Activated CD4-positive, alpha-beta T cell treated with anti-CD3 and anti-CD28 coated beads, Interleukin-2, amount 50 U/mL, for 24 hours (primary cell): ENCODE measurements at regions not wholly inside any gene's neighbourhood (a gene's known extent, or its start where the extent isn't known, plus 50 kb on each side); places are given as distances from the start of the nearest gene placed in this dataset.
"Not testable (repeated sequence)": the region's sequence is repeated elsewhere in the genome, so short reads cannot be mapped to it uniquely, and the experiment has no call there.

Experiments
- DNase-seq, 2 donors: peaks; one replicate each; pipeline ENCODE4 v3.0.0-alpha.2; 2020; ENCODE audit warnings: low read depth in 1 of 2, low spot score in 1 of 2

GRCh38 chr3:31322460-31322859 is 210.3 kb upstream of the STT3B start:
- DNase-seq: no peak

DNA sequence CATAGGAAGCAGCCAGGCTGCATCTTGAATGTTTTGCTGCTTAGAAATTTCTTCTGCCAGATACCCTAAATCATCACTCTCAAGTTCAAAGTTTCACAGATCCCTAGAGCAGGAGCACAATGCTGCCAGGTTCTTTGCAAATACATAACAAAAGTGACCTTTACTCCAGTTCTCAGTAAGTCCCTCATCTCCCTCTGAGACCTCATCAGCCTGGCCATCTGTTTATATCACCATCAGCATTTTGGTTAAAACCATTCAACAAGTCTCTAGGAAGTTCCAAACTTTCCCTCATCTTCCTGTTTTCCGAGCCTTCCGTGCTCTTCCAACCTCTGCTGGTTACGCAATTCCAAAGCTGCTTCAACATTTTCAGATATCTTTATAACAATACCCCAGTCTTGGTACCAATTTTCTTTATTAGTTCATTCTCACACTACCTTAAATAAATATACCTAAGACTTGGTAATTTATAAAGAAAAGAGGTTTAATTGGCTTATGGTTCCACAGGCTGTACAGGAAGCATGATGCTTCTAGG is 204.8 kb upstream of the STT3B start:
- not testable (repeated sequence) for DNase-seq

DNA sequence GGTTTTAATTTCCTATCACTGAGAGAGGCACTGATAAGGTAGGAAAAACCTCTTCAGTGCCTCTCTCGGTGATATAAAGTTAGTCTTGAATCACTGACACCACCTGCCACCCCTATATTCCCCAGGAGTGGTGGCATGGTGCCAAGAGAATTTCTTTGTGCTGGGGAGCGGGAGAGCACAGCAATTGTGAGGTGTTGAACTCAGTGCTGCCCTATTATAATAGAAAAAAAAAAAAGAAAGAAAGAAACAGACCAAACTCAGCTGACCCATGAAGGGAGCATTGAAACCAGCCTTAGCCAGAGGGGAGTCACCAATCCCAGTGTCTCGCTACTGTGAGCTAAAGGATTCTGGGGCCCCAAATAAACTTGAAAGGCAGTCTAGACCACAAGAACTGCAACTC is 201.4 kb upstream of the STT3B start:
- no peak for DNase-seq

DNA sequence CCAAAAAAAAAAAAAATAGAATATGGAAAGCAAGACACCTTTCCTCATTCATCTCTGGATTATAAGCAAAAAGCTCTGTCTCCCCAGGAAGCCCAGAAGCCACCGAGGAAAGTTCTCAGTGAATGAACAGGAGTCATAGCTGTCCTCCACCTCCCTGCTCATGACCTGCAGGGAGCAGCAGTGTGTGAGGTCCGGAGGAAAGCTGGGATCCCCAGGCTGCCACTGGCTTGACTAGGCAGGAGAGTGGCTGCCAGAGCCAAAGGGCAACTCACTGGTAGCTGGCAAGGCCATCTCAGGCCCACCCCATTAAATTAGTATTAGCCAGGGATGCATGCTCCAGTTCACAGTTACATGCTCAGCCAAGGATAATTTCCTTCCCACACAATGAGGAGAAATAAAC is 191.6 kb upstream of the STT3B start:
- no peak for DNase-seq

DNA sequence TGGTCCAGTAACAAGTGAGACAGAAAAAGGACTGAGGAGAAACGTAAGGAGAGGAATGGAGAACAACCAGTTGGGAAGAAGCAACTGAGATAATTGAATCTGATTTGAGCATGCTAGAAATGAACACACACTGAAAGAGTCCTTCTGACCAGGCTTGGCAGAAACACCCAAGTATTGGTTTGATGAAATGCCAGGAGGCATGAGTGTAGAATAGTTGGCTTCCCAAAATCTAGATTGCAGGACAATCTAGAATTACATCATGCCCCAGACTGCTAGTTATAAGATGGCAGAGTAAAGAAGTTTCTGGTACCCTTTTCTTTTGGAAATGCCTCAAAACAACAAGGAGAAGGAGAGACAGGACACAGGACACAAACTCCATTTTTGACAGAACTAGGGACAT is 189.7 kb upstream of the STT3B start:
- no peak for DNase-seq

- no peak for DNase-seq
These were observed 187.1 kb upstream of the STT3B start for GRCh38 chr3:31345581-31345980.

GRCh38 chr3:31346542-31346979 is 186.2 kb upstream of the STT3B start:
- DNase-seq: no peak

DNA sequence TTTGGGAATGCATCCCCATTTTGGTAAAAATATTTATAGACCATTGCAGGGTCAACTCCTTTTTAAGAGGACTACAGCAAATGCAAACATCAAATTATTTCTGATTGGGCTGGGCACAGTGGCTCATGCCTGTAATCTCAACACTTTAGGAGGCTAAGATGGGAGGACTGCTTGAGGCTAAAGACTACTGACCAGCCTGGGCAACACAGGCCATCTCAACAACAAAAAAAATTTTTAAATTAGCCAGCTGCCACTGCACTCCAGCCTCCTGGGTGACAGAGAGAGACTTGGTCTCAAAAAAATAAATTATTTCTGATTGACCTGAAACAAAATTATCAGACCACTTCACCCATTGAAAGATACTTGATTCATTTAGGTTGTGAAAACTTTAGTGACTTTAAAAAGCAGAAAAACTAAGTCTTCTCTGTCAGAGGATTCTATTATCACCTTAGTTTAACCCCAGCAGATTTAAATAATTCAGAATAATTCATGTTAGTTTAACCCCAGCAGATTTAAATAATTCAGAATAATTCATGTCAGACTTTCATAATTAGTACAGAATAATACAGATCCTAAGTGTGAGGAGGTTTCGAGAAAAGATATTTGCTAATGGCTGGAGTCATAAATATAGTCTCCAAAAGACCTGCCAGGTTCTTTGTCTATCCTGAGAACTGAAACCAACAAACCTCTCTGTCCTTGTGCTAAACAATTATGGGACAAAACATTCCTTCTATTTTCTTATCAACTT is 183.6 kb upstream of the STT3B start:
- DNase-seq: no peak

GRCh38 chr3:31350307-31350706 is 182.4 kb upstream of the STT3B start:
- DNase-seq: no peak

DNA sequence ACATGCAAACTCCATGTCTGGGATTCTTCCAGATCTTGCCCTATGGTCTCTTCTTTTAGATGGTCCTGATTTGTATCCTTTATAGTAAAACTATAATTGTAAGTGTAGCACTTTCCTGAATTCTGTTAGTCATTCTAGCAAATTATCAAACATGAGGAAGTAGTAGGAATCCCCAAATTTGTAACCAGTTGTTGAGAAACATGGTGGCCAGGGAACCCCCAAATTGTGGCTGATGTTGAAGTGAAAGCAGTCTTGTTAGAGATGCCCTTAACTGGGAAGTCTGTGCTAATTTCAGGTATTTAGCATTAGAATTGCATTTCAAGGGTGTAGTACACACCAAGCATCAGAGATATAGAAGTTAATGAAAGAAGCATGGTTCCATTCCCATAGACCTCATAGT is 180.4 kb upstream of the STT3B start:
- DNase-seq: no peak

GRCh38 chr3:31353166-31353565 is 179.6 kb upstream of the STT3B start:
- no peak for DNase-seq

DNA sequence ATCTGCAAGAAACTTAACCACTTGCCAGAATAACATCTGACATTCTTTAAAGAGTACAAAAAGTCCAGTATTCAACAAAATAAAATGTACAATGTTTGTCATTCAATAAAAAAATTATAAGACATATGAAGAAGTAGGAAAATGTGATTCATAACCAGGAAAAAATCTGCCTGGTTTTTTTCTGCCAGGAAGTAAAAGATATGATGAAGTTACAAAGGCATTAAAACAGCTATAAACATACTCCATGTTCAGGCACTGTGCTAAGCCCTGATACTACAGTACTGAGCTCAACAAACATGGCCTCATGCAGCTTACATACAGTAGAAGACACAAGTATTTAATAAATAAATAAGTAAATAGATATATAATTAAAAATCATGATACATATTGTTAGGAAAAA is 178.4 kb upstream of the STT3B start:
- no peak for DNase-seq

DNA sequence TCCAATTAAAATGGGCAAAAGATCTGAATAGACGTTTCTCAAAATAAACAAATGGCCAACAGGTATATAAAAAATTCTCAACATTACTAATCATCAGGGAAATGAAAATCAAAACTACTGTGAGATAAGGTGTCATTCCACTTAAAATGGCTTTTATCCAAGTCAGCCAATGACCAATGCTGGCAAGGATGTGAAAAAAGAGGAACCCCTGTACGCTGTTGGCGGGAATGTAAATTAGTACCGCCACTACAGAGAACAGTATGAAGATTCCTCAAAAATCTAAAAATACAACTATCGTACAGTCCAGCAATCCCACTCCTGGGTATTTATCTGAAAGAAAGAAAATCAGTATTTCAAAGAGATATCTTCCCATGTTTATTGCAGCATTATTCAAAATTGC is 176.9 kb upstream of the STT3B start:
- DNase-seq: no peak

DNA sequence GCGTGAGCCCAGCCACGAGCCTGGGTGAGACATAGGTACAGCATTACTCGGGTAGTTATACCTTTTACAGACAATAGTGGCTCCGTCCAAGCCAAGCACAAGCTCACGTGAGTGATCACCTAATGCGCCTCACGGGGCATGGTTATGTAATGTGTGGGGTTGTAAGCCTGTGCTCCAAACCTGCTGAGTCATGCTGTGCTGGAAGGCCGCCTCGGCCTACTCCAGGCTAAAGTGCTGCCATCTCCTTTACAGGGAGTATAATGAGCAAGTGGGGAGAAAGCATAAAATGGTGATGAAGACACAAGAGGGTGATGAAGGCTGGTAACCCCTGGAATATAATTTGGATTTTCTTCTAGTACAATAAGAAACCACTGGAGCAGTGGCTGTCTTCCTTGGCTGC is 175.8 kb upstream of the STT3B start:
- no peak for DNase-seq

- no peak for DNase-seq
These were observed 175.3 kb upstream of the STT3B start for GRCh38 chr3:31357451-31357850.

DNA sequence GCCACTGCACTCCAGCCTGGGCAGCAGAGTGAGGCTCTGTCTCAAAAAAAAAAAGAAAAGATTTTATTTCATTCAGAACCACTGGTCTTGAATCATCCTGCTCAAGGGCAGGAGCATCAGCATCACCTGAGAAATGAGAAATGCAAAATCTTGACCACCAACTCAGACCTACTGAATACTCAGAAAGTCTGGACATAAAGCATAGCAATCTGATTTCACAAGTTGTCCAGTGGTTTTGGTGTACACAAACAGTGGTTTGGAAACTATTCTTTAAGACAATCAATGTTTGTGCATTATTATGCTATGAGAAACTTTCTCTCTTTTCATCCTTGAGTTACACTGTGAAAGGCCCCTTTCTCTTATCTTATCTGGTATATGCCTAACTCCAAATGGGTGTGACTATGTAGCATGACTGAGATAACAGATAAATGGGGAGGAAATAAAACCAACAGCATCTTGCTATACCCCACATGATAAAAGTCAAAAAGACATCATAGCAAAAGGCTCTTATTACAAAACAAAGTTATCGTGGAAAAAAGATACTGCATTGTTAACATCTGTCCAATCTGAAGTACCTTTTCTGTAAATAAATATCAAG is 174.2 kb upstream of the STT3B start:
- DNase-seq: no peak

DNA sequence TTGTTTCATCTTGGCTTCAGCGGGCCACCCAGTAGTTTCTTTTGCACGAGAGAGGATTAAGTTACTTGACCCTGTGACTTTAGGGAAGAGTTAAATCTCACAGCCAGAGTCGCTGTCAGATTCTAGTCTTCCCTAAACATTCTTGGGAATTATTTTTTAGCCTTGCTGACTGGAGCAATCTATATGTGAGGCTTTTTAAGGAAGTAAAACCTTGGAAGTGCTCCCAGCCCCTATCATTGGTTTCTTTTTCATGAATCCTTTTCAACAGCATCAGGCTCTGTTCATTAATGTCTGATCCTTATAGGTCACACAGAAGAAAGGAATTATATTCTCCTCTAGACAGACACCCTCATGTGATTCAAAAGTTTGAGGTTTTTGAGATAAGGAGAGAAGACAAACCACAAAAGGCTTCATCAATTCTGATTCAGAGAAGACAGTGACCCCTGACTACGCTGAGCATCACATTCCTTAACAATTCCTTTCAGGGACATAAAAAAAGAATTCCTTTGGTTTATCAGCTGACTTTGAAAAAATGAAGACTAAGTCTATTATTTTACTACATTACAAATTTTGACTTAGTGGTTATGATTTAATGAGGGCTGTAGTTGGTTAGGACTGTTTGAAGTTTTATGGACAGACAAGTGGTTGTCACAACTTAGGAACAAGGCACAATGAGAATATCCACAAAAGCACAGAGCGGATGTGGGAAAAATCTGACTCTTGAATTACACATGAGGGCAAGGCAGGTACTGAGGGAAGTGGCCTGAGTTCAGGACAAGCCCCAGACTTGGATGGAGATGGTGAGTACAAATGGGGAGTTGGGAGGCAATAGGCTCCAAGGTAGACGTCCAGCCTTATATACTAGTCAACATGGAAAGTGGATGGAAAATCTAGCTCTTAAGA is 171.1 kb upstream of the STT3B start:
- no peak for DNase-seq

- no peak for DNase-seq
These were observed 168.5 kb upstream of the STT3B start for GRCh38 chr3:31364188-31364587.

DNA sequence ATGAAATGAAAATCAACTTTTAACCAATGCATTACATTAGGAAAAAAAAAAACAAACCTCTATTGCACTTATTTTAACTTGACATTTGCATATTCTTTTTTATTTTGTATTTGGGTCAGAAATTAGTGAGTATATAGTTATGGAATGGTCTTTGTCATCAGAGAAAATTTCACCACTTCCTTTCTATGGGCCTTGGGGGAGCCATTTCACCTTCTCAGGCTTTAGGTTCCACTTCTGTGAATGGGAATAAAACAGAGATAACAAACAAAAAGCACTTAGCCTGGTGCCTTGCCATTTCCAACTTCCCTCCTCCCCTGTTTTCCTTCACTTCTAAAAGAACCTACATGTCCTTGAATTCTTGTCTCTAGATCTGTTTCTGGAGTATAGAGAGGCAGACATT is 168.0 kb upstream of the STT3B start:
- DNase-seq: no peak

GRCh38 chr3:31367518-31367917 is 165.2 kb upstream of the STT3B start:
- DNase-seq: no peak

DNA sequence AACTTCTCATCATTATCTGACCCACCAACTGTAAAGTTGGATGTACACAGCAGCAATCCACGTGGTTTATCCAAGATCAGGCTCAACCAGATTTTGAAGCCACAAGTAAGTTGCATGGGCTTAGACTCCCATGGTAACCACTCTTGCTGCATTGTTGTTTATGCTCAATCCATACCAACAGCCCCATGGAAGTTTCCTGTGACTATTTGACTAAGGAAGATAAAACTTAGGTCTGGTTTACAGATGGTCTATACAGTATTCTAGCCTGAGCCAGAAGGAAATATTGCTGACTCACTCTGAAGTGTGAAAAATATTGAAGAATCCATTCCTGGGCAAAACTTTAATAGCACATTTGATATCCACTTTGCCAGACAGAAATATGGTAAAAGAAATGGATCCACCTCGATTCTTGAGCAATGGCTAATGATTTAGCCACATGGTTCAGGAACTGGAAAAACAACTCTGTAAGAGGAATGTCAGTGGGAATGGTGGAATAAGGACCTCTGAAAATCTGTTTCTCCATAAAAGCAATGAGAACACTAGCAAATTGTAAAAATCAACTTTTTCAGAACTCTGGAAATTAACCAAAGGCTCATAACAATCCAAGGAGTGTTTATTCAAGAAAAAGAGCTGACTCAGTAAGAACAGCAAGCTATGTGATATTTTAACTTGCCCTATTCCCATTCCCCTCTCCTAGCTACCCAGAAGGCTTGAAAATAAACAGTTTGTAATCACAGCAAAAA is 162.9 kb upstream of the STT3B start:
- no peak for DNase-seq
